IPS-18a (cell line): ENCODE measurements at regions not wholly inside any gene's neighbourhood (a gene's known extent, or its start where the extent isn't known, plus 50 kb on each side); places are given as distances from the start of the nearest gene placed in this dataset.

Experiments used
- H3K27ac ChIP-seq: one replicate; pipeline ENCODE4 v1.5.1; 2013; ENCODE audit warnings: low read length
- H3K27me3 ChIP-seq: one replicate; pipeline ENCODE4 v1.6.1; 2013; ENCODE audit warnings: mild to moderate bottlenecking, low read length; ENCODE audit not compliant: control insufficient read depth, insufficient read depth
- H3K36me3 ChIP-seq: one replicate; pipeline ENCODE4 v1.6.1; 2013; ENCODE audit warnings: low read depth, low read length; ENCODE audit not compliant: control insufficient read depth
- H3K4me1 ChIP-seq: one replicate; pipeline ENCODE4 v1.6.1; 2013; ENCODE audit warnings: low read depth, low read length; ENCODE audit not compliant: control insufficient read depth
- H3K4me3 ChIP-seq: one replicate; pipeline ENCODE4 v1.5.1; 2013; ENCODE audit warnings: low read length
- H3K9ac ChIP-seq: one replicate; pipeline ENCODE4 v1.6.1; 2013; ENCODE audit warnings: mild to moderate bottlenecking, low read length, moderate library complexity
- H3K9me3 ChIP-seq: one replicate; pipeline ENCODE4 v1.6.1; 2013; ENCODE audit warnings: low read depth, low read length; ENCODE audit not compliant: control insufficient read depth

GRCh38 chr2:5842326-5842725, 150.1 kb downstream of the SOX11 start:
- Histone ChIP-seq H3K4me3 (no peak overlapping the region), H3K9ac (no peak overlapping the region), H3K9me3 (no peaks in the 10 kb centered on the region), H3K27me3 (no peaks in the 10 kb centered on the region), H3K36me3 (no peaks in the 10 kb centered on the region), H3K4me1 (peaks cover 6% of the 10 kb centered on the region), H3K27ac (no peak overlapping the region)

DNA sequence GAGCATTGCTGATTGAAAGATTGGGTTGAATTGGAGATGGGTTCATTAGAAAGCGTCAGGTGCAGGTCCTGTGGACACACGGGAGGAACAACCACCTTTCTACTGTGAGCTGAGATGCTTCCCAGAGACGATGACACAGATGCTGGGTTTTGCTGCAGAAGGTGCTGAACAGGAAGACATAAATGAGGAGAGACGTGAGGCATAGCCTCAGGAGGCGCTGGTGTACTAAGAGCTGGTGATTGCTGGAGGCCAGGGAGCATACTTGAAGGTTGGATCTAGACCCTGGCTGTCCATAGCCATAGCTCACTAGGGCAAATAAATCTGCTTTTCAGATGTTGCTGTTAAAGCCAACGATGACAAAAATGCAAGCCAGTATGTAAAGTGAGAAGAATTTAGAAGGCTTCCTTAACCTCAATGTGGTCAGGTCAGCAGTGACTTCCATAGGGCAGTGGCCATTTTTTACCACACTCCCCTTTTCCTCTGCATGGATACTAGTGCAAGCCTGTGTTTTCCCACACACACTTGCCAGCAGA, 153.7 kb downstream of the SOX11 start:
- Histone ChIP-seq H3K4me1 (no peaks in the 10 kb centered on the region), H3K4me3 (no peak overlapping the region), H3K36me3 (no peaks in the 10 kb centered on the region), H3K9me3 (no peaks in the 10 kb centered on the region), H3K9ac (no peak overlapping the region), H3K27me3 (no peaks in the 10 kb centered on the region), H3K27ac (no peak overlapping the region)

- H3K36me3 ChIP-seq: no peaks in the 10 kb centered on the region
- H3K27me3 ChIP-seq: no peaks in the 10 kb centered on the region
- H3K9ac ChIP-seq: no peak overlapping the region
- H3K9me3 ChIP-seq: no peaks in the 10 kb centered on the region
- no peak overlapping the region for H3K27ac ChIP-seq
- H3K4me1 ChIP-seq: no peaks in the 10 kb centered on the region
- no peak overlapping the region for H3K4me3 ChIP-seq
These were observed 154.7 kb downstream of the SOX11 start for GRCh38 chr2:5846881-5847280.

DNA sequence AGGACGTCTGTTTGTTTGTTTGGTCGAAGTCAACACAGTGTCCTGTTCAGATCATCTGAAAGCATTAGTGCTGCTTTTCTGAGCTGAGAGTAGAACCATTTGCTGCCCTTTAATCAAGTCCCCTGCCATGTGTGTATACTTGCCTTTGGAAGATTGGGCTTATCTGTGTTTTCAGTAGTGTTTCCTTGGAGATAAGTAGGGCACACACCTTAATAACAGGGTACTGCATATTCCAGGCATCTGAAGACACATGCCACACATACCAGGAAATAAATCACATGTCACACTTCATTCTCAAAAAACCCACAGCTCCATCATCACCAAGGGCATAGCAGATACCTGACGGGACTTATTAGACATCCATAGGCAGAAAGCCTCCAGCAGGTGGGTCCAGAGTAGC, 157.4 kb downstream of the SOX11 start:
- Histone ChIP-seq H3K9ac (no peak overlapping the region), H3K9me3 (no peaks in the 10 kb centered on the region), H3K4me1 (no peaks in the 10 kb centered on the region), H3K36me3 (no peaks in the 10 kb centered on the region), H3K27me3 (no peaks in the 10 kb centered on the region), H3K4me3 (no peak overlapping the region), H3K27ac (no peak overlapping the region)

DNA sequence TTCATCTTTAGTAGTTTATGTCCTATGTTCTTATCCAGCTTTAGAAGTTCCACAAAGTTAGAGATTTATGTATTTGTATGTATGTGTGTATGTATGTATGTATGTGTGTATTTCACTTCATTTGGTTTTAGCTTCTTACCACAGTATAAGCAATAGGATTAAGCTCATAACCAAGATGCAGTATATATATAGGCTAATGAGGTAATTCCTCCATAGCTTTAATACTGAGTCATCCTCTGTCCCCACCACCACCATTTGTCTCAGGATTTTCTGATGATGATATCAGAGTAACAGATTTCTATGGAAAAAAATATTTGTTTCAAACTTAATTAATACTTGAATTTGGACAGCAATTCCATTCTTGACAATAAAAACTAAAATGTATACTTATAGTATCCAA, 159.2 kb downstream of the SOX11 start:
- H3K4me3 ChIP-seq: no peak overlapping the region
- H3K9ac ChIP-seq: no peak overlapping the region
- H3K27me3 ChIP-seq: no peaks in the 10 kb centered on the region
- no peaks in the 10 kb centered on the region for H3K9me3 ChIP-seq
- H3K27ac ChIP-seq: no peak overlapping the region
- no peaks in the 10 kb centered on the region for H3K36me3 ChIP-seq
- no peaks in the 10 kb centered on the region for H3K4me1 ChIP-seq

- H3K4me3 ChIP-seq: no peak overlapping the region
- no peaks in the 10 kb centered on the region for H3K36me3 ChIP-seq
- no peaks in the 10 kb centered on the region for H3K4me1 ChIP-seq
- H3K9me3 ChIP-seq: no peaks in the 10 kb centered on the region
- no peak overlapping the region for H3K27ac ChIP-seq
- no peak overlapping the region for H3K9ac ChIP-seq
- no peaks in the 10 kb centered on the region for H3K27me3 ChIP-seq
These were observed 162.6 kb downstream of the SOX11 start for GRCh38 chr2:5854797-5855196.

DNA sequence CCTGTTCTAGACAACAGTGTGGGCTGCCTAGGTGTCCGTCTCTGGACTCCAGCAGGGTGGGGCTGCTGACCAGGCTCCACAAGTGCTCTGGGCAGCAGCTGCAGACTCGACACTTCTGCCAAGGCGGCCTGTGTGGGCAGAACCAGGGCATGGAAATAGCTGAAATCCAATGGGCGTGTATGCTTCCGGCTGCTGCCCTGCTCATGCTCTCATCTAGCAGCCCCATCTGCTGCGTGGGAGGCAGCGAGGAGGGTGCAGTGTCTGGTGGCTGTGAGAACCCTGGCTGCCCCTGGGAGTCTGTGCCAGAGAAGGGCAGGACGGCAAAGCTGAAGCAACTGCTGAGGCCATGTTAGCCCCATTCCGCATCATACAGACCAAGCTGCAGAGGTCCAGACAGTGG, 174.9 kb downstream of the SOX11 start:
- Histone ChIP-seq H3K27ac (no peak overlapping the region), H3K9me3 (no peaks in the 10 kb centered on the region), H3K4me3 (no peak overlapping the region), H3K36me3 (no peaks in the 10 kb centered on the region), H3K4me1 (no peaks in the 10 kb centered on the region), H3K9ac (no peak overlapping the region), H3K27me3 (no peaks in the 10 kb centered on the region)

- H3K27ac ChIP-seq: no peak overlapping the region
- no peaks in the 10 kb centered on the region for H3K36me3 ChIP-seq
- no peaks in the 10 kb centered on the region for H3K27me3 ChIP-seq
- H3K4me1 ChIP-seq: no peaks in the 10 kb centered on the region
- no peak overlapping the region for H3K9ac ChIP-seq
- no peak overlapping the region for H3K4me3 ChIP-seq
- H3K9me3 ChIP-seq: no peaks in the 10 kb centered on the region
These were observed 176.7 kb downstream of the SOX11 start for GRCh38 chr2:5868931-5869330.

DNA sequence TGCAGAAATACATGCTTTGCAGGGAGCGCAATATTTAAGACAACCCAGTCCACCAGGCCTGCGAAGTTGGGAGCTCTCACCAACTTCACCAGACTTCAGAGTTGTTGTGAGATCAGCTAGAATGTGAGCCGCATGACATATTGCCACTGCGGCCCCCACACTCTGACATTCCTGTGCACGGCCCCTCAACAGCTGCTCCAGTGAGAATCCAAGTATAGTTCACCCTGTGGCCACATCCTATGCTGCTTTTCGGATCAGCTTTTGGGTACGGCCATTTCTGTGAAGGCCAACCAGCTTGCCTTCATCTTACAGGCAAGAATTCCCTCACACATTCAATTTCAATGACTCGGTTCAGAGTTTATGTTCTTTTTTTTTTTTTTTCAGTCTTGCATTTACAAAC, 177.8 kb downstream of the SOX11 start:
- Histone ChIP-seq H3K36me3 (no peaks in the 10 kb centered on the region), H3K4me3 (no peak overlapping the region), H3K4me1 (no peaks in the 10 kb centered on the region), H3K27me3 (no peaks in the 10 kb centered on the region), H3K9ac (no peak overlapping the region), H3K9me3 (no peaks in the 10 kb centered on the region), H3K27ac (no peak overlapping the region)

DNA sequence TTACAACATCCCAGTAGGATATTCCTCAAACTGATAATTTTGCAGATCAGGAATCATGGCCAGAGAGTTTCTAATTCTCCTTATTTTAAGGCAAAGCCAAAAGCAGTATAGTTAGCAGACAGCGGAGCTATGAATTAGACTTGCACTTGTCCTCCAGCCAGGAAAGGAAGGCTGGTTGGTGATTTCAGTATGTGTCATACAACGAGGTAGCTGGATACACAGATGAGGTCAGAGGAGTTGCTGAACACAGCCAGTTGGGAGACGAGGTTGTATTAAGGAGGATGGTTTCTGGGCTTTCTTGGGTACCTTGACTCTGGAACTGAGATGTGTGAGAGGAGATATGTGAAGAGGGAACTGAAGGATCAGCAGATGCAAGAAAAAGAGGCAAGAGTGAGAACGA, 185.2 kb downstream of the SOX11 start:
- H3K27ac ChIP-seq: no peak overlapping the region

GRCh38 chr2:5885451-5886173, 193.4 kb downstream of the SOX11 start:
- Histone ChIP-seq H3K9ac (no peak overlapping the region), H3K36me3 (no peaks in the 10 kb centered on the region), H3K27me3 (no peaks in the 10 kb centered on the region), H3K27ac (no peak overlapping the region), H3K4me3 (no peak overlapping the region), H3K4me1 (peaks cover 18% of the 10 kb centered on the region), H3K9me3 (no peaks in the 10 kb centered on the region)

More for the DNA sequence above, 185.2 kb downstream of the SOX11 start:
- no peaks in the 10 kb centered on the region for H3K27me3 ChIP-seq
- no peaks in the 10 kb centered on the region for H3K36me3 ChIP-seq
- no peak overlapping the region for H3K9ac ChIP-seq
- no peak overlapping the region for H3K4me3 ChIP-seq
- H3K4me1 ChIP-seq: no peaks in the 10 kb centered on the region
- no peaks in the 10 kb centered on the region for H3K9me3 ChIP-seq

GRCh38 chr2:5886462-5886861, 194.3 kb downstream of the SOX11 start:
- no peak overlapping the region for H3K27ac ChIP-seq
- no peak overlapping the region for H3K4me3 ChIP-seq
- peaks cover 18% of the 10 kb centered on the region for H3K4me1 ChIP-seq
- H3K9me3 ChIP-seq: no peaks in the 10 kb centered on the region
- H3K36me3 ChIP-seq: no peaks in the 10 kb centered on the region
- no peak overlapping the region for H3K9ac ChIP-seq
- H3K27me3 ChIP-seq: no peaks in the 10 kb centered on the region
